HEK293 (cell line): ENCODE measurements at regions not wholly inside any gene's neighbourhood (a gene's known extent, or its start where the extent isn't known, plus 50 kb on each side); places are given as distances from the start of the nearest gene placed in this dataset.

ENCODE experiments used
- GLIS1 ChIP-seq: fragments of 450-650 bp; formaldehyde crosslinking; IDR thresholded peaks from 2 replicates; pipeline ENCODE4 v1.5.1; 2016; ENCODE audit warnings: missing biosample characterization, missing genetic modification characterization
- ZBTB20 ChIP-seq: fragments of 450-650 bp; formaldehyde crosslinking; IDR thresholded peaks from 2 replicates; pipeline ENCODE4 v1.5.1; 2016; ENCODE audit warnings: missing biosample characterization, missing genetic modification characterization
- ZNF23 ChIP-seq: fragments of 450-650 bp; formaldehyde crosslinking; IDR thresholded peaks from 2 replicates; pipeline ENCODE4 v1.5.1; 2016; ENCODE audit warnings: missing biosample characterization, missing genetic modification characterization, borderline replicate concordance
- ZNF513 ChIP-seq: fragments of 450-650 bp; IDR thresholded peaks from 2 replicates; pipeline ENCODE4 v1.5.1; 2018; ENCODE audit warnings: missing biosample characterization, missing genetic modification characterization
- TF ChIP-seq, protein P1 (sequence below): fragments of 450-650 bp; formaldehyde crosslinking; IDR thresholded peaks from 2 replicates; pipeline ENCODE4 v1.5.1; 2016; ENCODE audit warnings: missing biosample characterization, missing genetic modification characterization

DNA sequence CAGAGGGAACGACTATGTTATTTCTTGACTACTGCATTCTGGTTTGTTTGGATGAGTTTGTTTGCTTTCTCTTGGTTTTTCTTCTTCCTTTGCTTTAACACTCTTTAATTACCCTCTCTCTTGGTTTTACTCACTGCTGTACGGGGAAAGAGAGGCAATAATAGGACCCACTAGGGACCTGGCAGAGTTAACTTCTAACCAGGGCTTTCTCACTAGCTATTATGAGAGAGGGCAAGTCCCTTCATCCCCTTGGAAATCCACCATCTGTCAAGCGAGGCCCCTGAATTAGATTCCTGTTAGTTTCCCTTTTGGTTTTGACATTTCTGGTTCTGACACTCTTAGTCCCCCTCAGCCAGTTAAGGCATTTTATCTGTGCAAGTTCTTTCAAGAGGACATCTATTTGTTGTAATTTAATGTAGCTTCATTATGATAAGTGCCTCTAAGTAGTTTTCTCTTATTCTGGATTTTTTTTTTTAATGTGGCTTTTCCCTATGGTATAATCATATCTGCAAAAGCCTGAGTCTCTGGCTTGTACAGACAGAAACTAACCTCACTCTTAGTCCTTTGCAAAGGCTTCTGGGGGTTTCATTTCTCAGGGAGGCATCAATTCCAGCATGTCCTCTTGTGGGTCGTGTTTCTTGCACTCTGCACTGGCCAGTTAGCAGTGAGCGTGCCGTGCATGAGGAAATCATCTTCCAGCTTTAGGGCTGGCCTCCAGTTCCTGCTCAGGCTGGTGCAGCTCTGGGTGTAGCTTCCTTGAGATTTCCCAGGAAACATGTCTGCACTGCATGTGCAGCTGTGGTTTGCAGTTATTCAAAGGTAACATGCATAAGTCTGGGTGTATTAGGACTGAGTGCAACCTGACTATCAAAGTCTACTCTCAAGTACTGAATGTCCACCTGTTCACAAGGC, 221.3 kb downstream of the STIM2 start:
- TF ChIP-seq, protein P1, sequence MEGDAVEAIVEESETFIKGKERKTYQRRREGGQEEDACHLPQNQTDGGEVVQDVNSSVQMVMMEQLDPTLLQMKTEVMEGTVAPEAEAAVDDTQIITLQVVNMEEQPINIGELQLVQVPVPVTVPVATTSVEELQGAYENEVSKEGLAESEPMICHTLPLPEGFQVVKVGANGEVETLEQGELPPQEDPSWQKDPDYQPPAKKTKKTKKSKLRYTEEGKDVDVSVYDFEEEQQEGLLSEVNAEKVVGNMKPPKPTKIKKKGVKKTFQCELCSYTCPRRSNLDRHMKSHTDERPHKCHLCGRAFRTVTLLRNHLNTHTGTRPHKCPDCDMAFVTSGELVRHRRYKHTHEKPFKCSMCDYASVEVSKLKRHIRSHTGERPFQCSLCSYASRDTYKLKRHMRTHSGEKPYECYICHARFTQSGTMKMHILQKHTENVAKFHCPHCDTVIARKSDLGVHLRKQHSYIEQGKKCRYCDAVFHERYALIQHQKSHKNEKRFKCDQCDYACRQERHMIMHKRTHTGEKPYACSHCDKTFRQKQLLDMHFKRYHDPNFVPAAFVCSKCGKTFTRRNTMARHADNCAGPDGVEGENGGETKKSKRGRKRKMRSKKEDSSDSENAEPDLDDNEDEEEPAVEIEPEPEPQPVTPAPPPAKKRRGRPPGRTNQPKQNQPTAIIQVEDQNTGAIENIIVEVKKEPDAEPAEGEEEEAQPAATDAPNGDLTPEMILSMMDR, result no peak
- TF ChIP-seq ZNF23 (tag by site-specific recombination) (no peak), GLIS1 (no peak), ZNF513 (no peak), ZBTB20 (tag by site-specific recombination) (no peak)
